ENCODE measurements at regions not wholly inside any gene's neighbourhood (a gene's known extent, or its start where the extent isn't known, plus 50 kb on each side); places are given as distances from the start of the nearest gene placed in this dataset.

DNA sequence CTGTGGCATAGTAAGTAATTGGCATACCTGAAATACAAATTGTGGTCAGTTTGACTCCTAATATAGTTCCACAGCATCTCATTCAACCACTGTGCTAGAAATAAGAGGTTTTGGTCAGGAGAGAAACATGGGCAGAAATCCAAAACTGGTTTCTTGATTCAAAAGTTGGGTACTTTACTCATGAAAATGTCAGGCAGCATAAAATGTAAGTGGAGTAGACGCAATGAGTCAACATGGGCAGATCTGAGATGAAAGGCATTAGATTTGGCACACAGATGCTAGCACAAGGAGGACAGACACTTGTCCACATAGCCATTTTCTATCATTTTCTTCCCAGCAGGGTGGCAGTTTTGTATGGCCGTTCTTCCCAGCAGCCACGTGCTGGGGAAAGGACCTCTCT, 255.8 kb upstream of the CDIN1 start:
- DNase-seq: no peak

DNA sequence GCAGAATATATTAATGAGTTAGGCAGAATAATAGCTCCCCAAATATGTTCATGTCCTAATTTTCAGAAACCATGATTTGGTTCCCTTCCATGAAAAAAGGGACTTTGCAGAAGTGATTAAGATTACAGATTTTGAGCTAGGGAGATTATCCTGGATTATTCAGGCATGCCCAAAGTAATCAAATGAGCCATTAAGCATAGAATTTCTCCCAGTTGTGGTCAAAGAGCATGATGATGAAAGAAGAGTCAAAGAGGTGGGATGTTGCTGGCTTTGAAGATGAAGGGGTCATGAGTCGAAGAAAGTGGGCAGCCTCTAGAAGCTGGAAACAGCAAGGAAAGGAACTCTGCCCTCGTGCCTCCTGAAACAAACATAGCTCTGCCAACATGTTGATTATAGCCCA, 254.2 kb upstream of the CDIN1 start:
- DNase-seq: no peak

DNA sequence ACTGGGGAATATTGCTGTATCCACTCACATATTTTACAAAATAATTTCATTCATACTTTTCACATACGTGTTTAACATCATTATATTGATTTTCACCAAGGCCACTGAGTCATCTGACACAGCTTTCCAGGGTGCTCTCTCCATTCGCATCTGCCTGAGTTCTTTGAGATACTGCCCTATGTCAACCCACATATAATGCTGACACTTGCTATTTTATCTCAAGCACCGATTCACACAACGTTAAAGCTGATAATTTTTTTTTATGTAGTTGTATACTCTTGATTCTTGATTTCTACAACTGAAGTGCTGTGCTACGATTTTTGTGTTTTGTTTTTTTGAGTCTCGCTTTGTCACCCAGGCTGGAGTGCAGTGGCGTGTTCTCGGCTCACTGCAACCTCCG, 249.8 kb upstream of the CDIN1 start:
- DNase-seq: no peak

DNA sequence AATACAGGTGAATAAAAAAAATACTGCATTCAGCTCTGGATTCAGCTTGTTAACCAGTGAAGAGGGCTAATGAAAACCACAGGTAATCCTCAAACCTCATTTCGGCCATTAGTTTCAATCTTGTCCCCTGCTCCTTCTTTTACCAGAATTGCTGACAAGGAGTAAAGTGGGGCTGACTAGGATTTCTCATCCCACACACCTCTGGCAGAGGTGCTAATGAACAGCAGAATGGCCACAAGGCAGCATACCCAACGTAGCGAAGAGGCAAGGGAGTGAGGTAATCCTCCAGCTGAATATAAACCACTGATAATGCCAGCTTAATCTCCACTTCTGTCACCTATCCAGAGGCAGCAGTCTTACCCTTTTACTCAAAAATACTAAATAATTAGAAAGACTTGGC, 248.8 kb upstream of the CDIN1 start:
- DNase-seq: no peak

DNA sequence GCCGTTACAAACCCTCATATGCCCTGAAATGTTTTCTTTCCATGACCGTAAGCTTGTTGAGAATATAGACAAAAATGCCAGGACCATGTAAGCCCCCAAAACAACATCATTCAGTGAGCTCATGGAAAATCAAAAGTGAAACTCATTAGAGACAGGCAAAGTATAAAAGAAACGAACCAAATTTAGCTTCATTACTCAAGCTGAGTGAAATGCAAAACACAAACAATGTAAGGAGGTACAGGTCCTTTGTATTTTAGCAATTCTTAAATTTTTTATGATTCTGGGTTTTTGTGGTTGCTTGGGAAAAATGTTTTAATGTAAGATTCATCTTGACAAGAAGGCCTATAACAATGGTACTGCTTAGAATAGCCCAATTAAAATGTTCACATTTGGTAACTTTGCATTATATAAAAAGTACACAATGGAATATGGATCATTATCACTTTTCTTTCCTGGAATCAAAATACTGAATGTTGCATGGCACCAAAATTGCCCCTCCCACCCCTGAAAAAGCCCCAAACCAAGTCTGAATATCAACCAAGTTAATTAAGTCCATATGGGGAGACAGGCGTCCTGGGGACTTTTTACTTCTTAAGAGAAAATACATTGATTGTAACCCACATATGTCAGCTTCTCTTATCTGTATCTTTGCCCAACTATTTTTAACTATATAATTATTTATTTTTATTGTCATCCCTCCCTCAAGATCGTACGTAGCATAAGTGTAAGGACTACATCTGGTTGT, 247.7 kb upstream of the CDIN1 start:
- DNase-seq: no peak

DNA sequence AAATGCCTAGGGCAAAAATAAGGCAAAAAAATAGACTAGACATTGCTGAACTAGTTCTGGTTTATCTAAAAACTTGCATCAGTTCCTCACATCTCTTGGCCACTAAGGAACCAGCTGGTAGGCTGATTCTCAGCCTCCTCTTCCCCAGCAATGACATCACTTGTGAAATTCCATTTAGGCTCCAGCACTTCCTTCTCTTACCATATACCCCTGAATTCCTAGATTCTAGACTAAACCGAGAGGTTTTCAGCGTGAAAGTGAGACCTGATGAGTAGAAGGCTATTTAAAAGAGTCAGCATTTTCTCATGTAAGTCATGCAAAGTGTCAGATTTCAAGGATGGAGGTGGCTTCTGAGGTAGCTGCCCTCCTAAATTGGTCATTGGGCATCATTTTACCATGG, 247.1 kb upstream of the CDIN1 start:
- no peak for DNase-seq

DNA sequence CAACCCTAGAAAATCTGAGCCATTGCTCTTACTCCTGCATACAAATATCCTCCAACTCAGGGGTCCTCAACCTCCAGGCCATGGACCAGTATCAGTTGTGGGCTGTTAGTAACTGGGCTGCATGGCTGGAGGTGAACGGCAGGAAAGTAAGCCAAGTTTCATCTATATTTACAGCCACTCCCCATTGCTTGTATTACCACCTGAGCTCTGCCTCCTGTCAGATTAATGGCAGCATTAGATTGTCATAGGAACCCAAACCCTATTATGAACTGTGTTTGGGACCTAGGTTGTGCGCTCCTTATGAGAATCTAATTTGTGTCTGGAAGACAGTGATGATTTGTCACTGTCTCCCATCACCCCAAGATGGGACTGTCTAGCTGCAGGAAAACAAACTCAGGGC, 246.5 kb upstream of the CDIN1 start:
- DNase-seq: no peak

DNA sequence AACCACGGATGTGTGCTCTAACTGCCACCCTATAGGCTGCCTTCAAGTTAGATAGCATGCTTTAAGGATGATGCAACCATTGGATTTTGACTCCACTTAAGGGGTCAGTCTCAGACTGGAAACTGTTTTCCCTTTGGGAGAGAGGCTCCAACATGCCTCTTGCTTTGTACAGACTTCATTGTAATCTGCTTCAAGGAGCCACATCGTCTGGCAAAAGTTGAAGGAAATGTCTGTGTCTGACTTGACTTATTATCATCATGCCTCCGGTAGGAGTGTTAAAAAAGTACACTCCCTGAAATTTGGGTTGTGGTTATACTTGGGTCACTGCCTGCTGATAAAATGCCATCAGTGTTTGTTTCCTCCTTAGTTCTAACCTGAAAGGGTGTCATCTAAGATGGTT, 245.4 kb upstream of the CDIN1 start:
- no peak for DNase-seq

DNA sequence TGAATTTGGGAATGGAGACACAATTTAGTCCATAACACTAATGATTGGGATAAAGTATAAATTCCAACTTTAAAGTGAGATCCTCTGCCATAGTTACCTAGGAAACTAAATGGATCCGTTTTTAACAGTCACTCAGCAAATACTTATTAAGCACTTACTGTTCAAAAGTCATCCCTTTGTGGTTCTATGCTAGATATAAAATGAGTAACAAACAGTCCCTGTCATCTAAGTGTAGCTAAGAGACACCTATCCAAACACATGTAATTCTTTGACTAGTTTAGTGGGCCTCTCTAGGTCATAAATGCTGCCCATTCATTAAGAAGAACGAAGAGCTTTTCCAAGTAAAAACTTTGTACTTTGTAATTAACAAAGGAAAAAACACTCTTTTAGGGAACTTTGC, 244.2 kb upstream of the CDIN1 start:
- DNase-seq: no peak

DNA sequence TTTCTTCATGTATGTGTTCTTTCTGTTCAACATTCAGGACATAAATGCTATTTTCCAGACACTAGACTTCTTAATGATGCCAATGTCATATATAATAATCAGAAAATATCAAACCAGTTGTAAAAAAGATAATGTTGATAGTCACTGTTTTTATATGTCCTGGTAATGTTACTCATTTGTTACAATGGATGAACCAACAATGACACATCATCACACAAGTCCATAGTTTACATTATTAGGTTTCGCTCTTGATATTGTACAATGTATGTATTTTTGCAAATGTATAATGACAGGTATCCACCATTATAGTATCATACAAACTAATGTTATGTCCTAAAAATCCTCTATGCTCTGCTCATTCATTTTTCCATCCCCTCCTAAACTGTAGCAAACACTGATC, 243.8 kb upstream of the CDIN1 start:
- DNase-seq: no peak

DNA sequence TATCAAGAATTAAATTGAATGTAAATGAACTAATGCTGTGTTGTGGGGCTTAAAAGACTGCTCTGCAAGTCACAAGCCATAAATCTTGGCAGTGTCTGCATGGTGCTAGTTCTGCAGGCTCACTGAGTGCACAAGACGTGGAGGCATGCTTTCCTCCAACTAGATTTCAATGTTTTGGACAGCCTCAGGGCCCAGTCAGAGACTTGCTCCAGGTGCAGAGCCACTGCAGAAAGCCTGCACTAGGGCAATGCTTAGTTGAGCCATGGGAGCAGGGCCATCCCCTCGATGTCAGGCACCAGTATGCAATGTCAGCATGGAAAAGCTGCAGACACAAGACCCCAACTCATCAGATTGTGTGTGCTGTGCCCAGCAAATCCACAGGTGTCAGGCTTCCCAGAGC, 234.5 kb upstream of the CDIN1 start:
- DNase-seq: no peak

DNA sequence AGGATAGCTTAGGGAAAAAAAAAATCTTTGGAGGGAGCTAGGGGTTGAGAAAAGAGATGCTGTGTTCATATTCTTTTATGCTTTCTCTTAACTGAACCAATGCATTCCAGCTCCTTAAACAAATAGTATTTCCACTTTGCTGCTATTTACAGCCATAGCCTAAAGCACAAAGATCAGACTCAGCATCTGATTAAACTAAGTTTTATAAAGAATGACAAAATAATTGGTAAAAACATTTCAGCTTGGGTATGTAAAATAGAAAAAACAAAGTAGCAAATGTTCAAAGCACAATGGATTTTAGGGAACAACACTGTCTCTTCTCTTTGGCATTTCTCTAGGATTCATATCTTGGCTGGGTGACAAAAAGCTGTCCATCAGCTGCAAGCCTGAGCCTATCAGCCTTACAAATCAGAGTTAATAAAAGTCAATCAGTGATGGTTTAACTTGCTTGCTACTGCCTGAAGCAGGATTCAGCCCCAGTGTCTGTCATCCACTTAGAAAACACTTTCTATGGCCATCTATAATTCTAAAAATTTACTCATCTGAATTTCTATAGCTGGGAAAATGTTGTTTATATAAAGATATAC, 232.1 kb upstream of the CDIN1 start:
- no peak for DNase-seq

DNA sequence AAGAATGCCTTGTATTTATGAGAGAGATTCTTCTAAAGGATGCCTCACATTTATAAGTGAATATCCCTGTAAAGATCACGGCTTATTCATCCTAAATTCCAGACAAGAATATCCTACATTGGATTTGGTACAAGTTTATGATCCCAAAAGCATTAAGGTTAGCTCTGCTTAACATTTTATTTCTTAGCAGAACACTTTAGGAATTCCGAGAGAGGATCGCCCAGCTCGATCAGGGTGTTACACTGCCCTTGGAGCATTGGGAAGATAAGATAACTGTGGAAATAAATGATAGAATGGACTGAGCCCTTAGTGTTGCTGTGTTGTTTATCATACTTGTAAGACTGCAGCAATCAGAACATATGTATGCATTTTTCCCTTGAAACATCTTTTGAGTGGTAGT, 223.0 kb upstream of the CDIN1 start:
- DNase-seq: no peak

DNA sequence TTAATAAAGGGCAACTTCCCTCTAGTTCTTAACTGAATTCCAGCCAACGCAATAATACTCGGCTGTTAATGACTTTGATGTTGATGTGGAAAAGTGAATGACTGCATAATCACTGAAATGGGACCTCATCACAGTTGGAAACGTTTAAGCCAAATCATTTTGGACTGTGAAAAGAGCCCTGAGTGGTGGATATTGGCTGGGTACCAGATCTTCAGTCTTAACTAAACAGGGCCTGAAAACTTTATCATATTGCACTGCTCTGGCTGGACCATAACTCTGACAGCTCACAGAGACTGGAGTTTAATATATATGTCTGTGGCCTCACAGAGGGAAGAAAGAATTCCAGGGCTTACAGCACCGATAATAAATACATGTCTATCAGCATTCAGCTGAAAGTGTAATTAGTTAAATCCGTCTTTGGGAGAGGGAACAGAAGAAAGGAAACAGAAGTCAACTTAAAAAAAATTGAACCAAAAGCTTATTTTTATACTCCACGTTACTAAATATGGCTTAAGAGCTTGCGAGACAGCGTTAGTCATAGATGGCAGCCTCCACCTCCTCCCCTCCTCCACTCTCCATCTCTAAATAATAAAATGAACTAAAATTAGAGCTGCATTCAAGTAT, 222.3 kb upstream of the CDIN1 start:
- DNase-seq: peak; percentile 63

DNA sequence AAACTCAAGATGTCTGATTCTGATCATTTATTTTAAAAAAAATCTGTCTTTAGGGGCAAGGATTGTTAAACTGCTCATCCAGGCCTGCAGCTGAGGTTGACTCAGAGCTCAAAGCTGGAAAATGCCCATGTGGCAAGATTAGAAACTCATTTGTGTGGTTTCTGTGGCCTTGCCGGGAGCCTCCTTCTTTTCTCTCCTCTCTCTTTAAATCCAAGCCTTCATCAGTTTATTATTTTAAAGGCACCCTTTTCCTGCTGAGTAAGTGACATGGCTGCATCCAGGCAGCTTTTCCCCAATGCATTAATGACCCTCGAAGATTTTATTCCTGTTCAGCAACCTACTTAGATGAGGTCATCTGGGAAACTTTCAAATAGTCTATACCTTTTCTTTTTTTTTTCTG, 221.3 kb upstream of the CDIN1 start:
- no peak for DNase-seq

DNA sequence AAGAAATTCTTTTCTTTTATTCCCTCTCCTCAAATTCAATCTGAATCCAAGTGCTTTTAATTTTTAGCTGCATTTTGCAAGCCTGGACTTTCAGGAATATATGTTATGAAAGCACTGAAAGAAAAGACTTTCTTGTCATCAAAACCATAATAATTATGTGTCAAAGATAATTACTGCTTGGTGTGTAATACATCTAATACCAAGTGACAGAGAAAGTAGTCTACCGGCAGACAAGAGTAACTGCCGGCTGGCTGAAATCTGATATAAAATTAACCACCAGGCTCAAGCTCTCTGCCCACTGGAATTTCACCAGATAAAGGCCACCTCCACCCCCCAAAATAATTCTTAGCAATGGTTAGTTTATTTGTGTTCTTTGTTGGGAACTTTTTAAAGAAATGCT, 220.9 kb upstream of the CDIN1 start:
- no peak for DNase-seq

DNA sequence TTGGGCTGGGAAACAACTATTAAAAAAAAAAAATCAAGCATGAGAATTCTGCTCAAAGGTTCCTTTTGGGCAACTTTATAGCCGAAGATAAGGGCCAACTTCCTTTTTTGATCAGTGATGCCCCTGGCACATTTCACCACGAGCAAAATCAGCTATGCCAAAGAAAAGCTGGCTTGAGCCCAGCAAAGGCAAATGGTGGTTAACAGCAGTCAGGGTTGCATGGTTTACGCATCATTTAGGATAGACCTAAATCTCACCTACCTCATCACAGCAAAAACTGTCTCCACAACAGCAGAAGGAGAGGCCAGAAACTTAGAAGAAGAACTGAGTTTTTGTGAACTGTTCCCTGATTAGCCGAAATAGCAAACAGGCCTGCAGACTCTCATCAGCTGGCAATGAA, 220.1 kb upstream of the CDIN1 start:
- DNase-seq: no peak

DNA sequence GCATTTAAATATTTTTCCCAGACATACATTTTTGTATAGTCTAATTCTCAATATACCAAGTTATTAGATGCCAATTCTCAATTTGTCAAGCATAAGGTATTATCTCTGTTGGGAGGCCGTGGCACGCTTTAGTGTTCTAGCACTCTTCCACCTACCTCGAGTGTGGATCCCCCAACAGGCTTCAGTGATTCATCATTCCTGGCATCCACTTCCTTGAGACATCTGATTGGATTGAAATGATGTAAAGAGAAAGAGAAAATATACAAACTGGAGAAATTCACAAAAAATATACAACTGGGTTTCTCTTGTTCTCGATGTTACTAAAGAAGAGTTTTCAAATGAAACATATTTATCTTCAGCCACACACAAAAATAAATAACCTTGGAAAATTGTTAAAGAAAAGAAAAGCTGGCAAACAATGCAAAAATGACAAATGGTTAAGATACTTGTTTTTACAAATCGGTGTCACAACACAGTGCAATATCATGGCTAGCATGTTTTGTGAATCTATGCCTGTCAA, 218.0 kb upstream of the CDIN1 start:
- DNase-seq: no peak

DNA sequence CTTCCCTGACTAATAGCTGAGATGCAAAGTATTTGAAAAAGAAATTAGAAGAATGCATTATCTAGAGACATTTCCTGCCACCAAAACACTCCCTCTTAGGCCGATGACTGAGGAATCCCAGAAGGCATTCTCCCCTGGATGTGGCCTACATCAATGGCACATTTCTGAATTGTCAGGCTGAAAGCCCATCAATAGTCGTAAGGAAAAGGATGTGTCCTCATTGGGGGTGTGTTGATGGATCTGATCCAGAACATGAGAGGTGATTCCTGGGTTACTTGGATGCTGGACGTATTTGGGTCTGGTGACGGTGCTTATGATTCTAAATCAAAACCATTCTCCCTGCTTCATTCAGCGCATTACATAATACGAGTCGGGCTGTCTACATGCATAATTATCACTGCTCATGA, 216.9 kb upstream of the CDIN1 start:
- DNase-seq: no peak

DNA sequence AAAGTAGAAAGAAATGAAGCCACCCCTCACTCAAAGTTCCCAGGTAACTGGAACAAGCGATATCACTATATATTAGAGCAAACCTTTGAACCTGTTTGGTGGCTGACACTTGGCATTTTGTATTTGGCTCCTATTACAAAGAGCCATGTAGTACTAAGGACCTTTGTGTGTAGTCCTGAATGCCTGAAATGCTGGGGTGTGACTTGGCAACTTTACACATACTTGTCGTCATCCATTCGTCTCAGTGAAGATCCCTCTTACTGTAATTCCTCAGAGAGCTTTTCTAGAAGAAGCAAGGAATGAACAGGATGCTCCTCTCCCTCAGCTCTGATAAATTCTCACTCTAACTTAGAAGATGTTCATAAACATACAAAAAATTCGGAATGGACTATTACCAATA, 216.1 kb upstream of the CDIN1 start:
- DNase-seq: no peak

DNA sequence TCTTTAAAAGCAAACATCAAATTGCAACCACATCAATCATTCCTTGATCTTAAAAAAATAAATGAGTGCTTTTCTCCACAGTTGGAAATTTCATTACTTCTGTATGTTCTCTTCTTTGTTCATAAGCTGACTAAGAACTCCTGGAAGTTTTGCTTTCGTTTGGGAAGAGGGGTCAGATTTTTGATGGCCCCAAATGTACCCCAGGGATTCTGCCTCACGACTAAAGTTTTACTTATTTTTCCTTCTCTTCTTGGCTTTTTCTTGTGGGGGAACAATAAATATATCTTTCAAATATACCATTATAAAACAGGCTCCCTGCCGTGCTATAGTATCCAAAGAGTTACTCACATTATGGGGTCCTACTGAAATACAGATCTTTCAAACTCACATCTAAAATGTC, 215.0 kb upstream of the CDIN1 start:
- DNase-seq: no peak

DNA sequence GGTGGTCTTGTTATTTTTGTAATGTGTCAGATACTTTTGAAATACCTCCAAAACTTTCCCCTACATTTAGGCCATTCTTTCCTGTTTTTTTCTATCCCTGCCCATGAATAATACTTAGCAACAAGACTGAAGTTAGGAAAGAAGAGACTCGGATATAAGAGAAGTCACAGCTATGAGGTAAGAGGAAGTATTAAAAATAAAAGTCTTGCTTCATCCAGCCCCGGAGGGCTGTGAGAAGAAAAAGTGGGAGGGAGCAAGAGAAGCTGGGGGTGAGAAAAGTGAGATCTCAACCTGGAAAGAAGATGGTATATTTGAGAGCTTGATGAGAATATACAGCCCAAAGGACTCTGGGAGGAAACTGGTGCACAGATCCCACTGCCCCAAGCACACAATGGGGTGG, 213.5 kb upstream of the CDIN1 start:
- no peak for DNase-seq

DNA sequence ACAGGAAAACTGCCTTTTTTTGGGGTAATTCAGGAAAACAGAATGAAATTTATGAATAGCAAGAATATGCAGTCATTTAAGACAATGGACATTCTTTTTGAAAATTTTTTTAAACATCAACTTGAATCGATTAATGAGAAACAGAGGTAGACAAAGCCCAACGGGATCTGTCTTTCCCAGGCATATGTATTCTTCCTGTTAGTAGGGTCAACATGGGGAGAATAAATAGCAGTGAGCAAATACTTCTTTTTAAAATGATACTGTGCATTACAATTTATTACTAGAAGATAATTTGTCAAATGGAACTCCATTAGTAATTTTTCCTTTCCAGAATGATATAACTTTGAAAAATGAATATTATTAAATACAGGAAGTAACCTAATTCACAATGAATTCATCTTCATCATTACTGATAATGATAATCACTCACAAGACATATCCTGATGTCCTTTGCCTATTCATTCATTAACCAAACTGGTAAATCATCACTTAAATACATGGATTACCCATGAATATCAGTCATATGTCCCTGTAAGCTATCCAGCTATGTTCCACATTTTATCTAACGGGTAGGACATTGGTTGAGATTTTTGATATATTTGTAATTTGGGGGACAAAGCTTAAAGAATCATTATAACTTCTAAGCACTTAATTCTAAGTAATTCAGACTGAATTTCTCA, 209.2 kb upstream of the CDIN1 start:
- no peak for DNase-seq

DNA sequence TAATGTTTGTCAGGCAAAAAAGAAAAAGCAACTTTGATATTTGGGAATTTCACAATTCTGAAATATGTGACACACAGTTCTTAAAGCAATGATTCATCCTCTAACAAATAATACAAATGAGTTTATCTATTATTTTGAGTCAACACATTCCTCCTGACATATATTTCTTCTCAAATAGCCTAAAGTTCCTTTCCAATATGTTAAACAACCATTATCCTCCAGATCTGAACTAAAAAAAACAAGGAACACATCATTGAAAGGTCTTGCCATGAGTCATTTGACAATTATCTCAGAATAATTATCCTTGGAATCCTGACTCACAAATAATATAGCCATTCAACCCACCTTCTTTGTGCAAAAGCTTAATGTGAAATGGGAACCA, 208.7 kb upstream of the CDIN1 start:
- DNase-seq: no peak

Measured in NCI-H2081 treated with DMSO at 0.1 percent for 48 hours (cell line).